Transverse colon (tissue), 4 donors: ENCODE measurements at regions not wholly inside any gene's neighbourhood (a gene's known extent, or its start where the extent isn't known, plus 50 kb on each side); places are given as distances from the start of the nearest gene placed in this dataset.

ENCODE experiments used
- POLR2AphosphoS5 ChIP-seq, 3 donors: sonication (generic); formaldehyde crosslinking; IDR thresholded peaks; one replicate each; pipeline ENCODE4 v1.6.1; 2016; ENCODE audit warnings: antibody characterized with exemption in 3 of 3
- TF ChIP-seq, protein P1 (sequence below), 5 experiments: fragments of 200-600 bp in 3 of 5; fragments of 450-650 bp in 2 of 5; sonication (generic) in 3 of 5; IDR thresholded peaks; 1 replicate in 2 of 5; 2 replicates in 3 of 5; pipeline ENCODE4 v1.5.1; 2016 to 2017; ENCODE audit warnings: antibody characterized with exemption in 5 of 5, inconsistent platforms in 3 of 5, mild to moderate bottlenecking in 2 of 5, moderate library complexity in 1 of 5

DNA sequence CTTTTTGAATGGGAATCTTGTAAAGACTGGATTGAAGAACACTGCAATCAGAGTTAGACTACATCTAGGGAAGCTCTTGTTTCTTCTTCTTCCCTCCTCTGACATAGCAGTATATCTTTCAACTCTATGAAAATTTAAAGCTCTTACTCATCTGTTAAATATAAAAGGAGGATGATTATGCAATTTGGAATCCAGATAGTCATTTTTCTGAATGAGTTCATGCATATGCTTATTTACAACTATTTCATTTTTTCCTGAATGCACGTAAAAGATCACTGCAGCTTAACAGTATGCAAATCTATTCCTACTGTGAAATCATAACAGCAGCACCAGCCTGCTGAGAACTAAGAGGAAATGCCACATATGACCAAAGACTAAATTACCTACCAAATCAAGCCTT lies 133.5 kb upstream of the TMCC3 start:
- no peak for TF ChIP-seq POLR2AphosphoS5 (IDR thresholded peaks at IDR 0.05)
- TF ChIP-seq, protein P1, sequence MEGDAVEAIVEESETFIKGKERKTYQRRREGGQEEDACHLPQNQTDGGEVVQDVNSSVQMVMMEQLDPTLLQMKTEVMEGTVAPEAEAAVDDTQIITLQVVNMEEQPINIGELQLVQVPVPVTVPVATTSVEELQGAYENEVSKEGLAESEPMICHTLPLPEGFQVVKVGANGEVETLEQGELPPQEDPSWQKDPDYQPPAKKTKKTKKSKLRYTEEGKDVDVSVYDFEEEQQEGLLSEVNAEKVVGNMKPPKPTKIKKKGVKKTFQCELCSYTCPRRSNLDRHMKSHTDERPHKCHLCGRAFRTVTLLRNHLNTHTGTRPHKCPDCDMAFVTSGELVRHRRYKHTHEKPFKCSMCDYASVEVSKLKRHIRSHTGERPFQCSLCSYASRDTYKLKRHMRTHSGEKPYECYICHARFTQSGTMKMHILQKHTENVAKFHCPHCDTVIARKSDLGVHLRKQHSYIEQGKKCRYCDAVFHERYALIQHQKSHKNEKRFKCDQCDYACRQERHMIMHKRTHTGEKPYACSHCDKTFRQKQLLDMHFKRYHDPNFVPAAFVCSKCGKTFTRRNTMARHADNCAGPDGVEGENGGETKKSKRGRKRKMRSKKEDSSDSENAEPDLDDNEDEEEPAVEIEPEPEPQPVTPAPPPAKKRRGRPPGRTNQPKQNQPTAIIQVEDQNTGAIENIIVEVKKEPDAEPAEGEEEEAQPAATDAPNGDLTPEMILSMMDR (IDR thresholded peaks at IDR 0.05) = no peak
